ENCODE measurements at regions not wholly inside any gene's neighbourhood (a gene's known extent, or its start where the extent isn't known, plus 50 kb on each side); places are given as distances from the start of the nearest gene placed in this dataset.

DNA sequence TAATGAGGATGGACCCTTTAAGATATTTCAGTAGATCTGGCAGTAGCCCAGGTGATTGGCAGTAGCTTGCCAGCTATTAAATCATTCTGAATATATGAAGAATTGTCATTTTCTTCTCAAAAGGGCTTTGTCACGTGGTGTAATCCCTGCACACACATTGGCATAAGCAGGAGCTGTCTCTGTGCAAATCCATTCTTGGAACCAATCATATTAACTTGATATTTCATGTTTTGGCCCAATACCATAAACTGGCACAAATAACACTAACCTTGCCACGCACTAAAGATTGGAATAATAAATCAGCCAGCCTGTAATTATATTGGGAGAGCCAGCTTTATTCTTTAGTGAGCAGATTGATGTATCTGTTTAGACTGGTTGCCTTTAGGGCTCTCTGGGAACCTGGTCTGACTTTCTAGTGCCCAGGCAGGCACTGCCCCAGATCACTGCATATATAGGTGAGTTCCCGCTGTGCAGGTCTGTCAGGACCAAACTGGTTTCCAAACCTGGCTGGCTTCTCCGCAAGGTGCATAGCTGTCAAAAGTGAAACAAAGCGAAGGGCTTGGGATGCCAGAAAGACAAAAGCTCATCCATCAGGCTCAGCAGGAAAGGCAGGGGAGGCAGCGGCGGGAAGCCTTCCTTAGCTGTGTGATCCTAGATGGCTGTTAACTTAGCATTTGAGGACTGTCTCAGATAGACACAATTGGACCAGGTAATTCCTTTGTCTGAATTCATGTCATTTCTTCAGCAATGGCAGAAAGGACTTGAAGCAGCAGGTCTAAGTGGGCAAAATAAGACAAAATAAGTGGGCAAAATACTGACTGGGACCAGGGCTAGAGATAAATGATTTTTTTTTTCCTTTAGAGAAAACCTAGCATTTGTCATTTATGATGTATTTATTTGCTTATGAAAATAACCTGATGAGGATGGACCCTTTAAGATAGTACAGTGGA, 128.8 kb upstream of the DYRK2 start:
- peak; percentile 91 for DNase-seq (ENCODE audit: low spot score)
- in situ Hi-C loops (cut with HindIII; ENCODE audit: low sequenced_read_pairs): no loop called here

DNA sequence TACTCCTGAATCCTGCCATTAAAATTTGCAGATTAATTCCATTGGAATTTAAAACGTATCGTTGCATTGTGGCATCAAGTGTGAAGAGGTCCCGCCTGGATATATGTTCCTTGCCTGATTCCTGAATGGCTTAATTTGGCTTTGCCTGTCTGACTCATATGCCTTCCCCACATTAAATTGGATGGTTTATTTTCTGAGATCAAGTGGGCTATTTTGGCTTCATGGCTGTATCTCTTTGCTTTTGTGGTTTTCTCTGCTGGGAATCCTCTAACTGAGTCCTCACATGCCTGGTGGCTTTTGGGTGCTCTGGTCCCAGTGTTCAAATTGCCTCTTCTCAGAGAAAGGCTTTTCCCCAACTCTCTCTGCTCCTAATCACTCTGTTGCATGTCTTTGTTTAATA, 127.9 kb upstream of the DYRK2 start:
- DNase-seq (ENCODE audit: low spot score): no peak
- in situ Hi-C loops (cut with HindIII; ENCODE audit: low sequenced_read_pairs): no loop called here

DNA sequence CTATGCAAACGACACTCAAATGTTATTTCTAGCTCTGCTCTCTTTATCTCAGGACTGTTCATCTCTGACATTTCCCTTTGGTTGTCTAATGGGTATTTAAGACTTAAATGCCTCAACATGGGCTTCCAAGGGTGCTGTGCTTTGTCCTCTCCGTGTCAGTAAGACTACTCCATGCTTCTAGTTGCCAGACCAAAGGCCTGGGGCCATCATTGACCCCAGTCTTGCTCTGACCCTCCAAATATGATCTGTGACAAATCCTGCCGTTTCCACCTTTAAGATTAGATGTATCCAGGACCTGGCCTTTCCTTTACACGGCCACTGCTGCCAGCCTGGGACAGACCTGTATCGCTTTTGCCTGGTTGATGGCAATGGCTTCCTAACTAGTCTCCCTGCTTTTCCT, 126.3 kb upstream of the DYRK2 start:
- DNase-seq (ENCODE audit: low spot score): no peak
- in situ Hi-C loops (cut with HindIII; ENCODE audit: low sequenced_read_pairs): no loop called here

DNA sequence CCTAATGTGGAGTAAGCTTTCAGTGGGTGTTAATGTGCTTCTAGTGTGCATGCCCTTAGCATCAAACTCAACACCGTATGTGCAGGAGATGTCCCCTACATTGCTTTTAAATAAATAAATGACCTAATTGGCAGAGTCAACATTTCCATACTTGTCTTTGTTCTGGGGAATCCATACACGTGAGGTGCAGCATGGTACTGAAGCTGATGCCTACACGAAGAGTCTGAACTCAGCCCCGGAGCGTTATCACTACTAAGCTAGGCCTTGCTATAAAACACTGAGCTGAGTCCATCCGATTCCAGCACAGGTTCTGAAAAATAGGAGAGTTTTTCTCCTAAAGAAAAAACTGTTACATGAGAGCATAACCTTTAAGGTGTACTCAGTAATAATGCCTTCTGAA, 125.0 kb upstream of the DYRK2 start:
- in situ Hi-C loops (cut with HindIII; ENCODE audit: low sequenced_read_pairs): no loop called here
- DNase-seq (ENCODE audit: low spot score): no peak

DNA sequence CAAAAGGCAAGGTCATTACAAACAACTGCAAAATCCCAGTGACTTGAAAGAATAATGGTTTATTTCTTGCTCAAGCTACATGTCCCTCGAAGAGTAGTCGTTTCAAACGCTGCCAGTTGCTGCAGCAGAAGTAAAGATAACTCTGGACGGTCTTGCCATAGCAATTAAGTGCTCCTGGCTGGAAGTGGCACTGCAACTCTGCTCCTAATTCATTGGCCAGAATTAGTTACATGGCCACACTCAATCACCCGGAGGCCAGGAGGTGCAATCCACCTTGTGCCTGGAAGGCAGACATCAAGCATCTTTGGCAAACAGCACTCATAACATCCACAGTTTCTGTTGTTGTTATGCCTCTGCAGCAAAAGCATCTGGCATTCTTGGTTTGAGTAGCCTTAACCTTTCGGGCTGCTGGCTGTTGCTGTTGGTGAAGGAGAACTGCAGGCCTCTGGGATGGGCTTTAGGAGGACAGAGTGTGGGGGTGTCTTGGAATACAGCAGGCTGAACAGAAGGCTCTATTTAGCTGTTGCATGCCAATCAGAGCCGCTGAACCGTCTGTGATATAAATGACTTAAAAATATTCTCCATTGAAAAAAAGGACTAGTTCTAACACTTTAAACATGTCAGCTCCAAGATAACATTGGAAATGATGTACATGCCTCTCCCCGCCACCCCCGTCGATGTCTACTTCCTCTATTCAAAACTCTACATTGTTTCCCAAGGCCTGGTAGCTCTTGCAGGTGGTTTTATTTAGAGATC, 123.5 kb upstream of the DYRK2 start:
- DNase-seq (ENCODE audit: low spot score): no peak
- in situ Hi-C loops (cut with HindIII; ENCODE audit: low sequenced_read_pairs): no loop called here

DNA sequence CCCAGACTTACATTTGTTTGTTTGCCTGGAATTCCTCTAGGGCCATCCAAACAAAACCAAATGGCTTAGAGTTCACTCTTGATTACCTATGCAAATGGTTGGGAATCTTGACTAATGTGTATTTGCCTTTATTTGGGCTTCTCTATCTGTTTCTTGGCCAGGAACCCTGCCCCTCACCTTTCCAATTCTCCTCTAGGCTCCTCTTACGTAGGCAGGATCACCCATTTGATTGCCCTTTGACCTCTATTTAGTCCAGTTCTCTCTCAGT, 123.0 kb upstream of the DYRK2 start:
- no peak for DNase-seq (ENCODE audit: low spot score)
- in situ Hi-C loops (cut with HindIII; ENCODE audit: low sequenced_read_pairs): no loop called here

DNA sequence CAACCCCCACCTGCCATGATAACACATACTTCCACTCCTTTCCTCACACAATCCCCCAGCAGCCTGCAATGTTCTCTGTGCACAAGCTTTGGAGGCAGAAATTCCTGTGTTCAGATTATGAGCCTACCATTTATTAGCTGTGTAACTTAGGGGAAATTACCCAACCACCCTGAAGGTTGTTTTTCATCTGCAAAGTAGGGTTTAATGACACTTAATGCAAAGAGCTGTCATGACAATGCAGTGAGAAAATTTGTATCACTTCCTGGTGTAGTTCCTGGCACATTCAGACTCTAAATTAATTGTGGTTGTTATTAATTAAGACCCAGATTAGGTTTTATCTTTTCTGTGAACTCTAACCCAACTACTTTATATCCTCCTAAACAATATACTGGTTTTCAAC, 122.4 kb upstream of the DYRK2 start:
- in situ Hi-C loops (cut with HindIII; ENCODE audit: low sequenced_read_pairs): no loop called here
- DNase-seq (ENCODE audit: low spot score): no peak

DNA sequence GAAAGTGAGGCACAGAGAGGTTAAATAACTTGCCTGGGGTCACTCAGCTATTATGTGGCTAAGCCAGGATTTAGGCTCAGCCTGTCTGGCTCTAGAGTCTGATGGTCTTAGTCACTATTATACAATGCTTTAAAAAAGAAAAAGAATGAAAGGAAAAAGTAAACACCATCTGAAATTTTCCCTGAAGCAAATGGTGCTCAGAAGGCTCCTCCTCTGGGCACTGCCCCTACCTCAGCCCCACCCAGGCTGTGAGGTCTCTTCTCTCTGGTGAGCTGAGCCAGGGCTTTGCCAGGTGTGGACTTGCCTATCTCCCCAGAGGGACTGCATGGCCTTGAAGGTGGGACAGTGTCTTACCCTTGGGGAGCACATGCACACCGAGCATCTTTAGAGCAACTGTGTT, 117.5 kb upstream of the DYRK2 start:
- in situ Hi-C loops (cut with HindIII; ENCODE audit: low sequenced_read_pairs): no loop called here
- no peak for DNase-seq (ENCODE audit: low spot score)

DNA sequence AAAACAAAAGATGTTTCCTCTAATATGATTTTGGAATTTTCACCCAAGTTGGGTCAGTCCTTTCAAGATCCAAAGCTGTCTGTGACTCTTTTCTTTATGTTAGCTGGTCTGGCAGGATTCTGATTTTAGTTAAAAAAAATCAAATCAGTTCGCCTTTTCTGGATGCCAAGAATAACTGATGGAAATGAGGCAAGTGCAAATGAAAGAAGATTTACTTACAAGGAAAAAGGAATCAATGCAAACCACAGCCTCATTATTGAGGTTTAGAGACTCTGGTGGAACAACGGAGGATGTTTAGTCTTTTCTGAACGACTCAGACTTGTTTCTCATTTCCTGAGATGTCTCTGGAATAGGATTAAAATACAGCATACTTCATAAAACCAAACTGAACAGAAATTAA, 117.0 kb upstream of the DYRK2 start:
- no peak for DNase-seq (ENCODE audit: low spot score)

DNA sequence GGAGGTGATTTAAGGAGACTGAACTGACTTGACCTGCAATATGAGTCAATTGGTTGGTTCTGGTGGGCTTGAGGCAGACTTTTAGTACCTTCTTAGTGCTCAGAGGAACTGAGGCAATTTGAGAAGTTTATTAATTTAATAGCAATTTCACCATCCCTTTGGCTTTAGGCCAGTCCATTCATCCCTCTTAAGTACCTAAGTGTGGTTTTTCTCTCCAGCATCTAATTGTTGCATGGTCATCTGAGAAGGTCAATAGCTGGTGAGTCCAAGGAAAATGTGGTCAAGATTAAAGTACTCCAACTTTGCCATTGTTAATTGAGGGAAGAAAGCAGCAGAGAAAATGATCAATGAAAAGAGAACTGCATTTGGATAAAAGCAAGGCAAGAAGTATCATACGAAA, 115.4 kb upstream of the DYRK2 start:
- DNase-seq (ENCODE audit: low spot score): no peak
- in situ Hi-C loops (cut with HindIII; ENCODE audit: low sequenced_read_pairs): no loop called here

More for the DNA sequence above, 117.0 kb upstream of the DYRK2 start:
- in situ Hi-C loops (cut with HindIII; ENCODE audit: low sequenced_read_pairs): no loop called here

DNA sequence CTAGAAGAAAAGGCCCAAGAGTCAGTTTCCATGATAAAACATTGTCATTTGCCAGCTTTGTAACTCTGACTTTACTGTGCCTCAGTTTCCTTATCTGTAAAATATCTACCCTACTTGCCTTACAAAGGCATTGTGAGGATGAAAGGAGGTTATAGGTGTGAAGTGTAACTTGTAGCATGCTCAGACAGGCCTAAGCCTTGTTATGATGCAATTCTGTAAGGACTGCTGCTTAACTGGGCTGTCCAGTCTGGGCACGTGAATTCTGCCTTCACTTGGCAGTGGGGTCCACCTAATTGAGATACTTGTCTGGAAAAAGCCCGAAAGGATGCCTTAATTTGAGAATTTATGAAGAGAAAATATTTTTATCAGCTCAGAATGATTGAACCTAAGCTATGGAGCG, 114.5 kb upstream of the DYRK2 start:
- no peak for DNase-seq (ENCODE audit: low spot score)
- in situ Hi-C loops (cut with HindIII; ENCODE audit: low sequenced_read_pairs): no loop called here

DNA sequence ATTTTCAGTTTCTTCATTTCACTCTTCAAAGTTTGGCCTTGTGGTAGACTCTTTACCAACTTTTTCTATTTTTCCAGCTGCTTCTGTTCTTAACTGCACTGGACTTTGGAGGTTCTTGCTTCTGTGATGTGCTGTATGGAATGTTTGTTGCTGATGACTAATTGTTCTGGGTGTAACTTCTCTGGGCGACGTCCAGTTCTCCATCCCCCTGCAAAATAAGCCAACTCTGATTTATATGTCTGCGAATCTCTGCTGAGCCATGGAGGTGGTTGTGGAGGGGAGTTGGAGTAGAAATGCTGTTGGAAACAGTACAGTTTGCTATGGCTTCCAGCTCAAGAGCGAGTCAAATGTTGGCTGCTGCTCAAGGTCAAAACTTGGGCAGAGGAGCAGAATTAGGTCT, 113.9 kb upstream of the DYRK2 start:
- in situ Hi-C loops (cut with HindIII; ENCODE audit: low sequenced_read_pairs): no loop called here
- DNase-seq (ENCODE audit: low spot score): no peak

DNA sequence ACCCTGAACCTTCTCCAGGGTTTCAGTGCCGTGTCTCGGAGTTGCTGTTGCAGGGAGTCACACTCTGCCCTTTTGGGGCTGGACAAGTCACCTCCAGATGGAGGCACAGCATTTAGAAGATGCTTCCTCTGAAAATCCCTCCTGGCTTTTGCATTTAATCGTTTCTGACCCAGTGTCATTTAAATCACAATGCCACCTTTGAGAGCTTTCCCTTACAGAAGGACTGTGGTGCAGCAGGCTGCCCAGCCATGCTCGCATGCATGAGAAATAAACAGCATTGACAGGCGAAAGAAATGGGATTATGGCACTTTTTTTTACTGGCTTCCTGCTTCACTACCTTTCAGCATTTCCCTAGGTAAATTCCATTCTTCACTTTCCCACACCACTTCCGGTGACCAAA, 113.4 kb upstream of the DYRK2 start:
- in situ Hi-C loops (cut with HindIII; ENCODE audit: low sequenced_read_pairs): no loop called here

DNA sequence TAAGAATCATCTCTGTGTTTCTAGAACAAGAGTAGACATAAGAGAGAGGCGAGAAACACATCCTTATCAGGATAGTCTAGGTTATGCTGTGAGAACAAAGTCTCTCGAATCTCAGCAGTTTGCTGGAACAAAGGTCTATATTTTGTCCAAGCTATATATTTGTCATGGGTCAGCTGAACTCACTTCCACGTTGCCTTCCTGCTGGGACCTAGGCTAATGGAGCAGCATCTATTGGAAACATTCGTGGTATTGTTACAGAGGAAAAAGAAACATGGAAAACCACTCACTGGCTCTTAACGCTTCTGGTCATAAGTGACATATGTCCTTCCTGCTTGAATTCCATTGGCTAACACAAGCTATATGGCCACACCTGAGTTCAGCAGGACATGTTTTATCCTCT, 112.6 kb upstream of the DYRK2 start:
- in situ Hi-C loops (cut with HindIII; ENCODE audit: low sequenced_read_pairs): no loop called here
- no peak for DNase-seq (ENCODE audit: low spot score)

More for the DNA sequence above, 113.4 kb upstream of the DYRK2 start:
- no peak for DNase-seq (ENCODE audit: low spot score)

DNA sequence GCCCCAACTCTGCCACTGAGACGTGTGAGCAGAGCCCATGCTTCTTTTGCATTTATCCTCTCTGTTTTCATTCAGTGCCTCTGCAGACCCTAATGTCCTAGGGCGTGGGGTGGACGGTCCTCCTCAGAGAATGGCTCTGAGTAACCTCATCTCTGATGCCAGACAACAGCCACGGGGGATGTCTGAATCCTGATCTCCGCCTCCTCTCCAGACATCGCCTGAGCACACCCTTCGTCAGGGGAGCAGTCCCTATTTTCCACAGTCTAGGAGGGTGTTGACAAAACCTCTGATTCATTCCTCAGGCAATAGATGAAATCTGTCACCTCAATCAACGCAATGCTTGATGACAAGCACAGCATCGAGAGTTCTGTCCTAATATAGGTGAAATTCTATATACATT, 109.2 kb upstream of the DYRK2 start:
- in situ Hi-C loops (cut with HindIII; ENCODE audit: low sequenced_read_pairs): no loop called here
- DNase-seq (ENCODE audit: low spot score): no peak

DNA sequence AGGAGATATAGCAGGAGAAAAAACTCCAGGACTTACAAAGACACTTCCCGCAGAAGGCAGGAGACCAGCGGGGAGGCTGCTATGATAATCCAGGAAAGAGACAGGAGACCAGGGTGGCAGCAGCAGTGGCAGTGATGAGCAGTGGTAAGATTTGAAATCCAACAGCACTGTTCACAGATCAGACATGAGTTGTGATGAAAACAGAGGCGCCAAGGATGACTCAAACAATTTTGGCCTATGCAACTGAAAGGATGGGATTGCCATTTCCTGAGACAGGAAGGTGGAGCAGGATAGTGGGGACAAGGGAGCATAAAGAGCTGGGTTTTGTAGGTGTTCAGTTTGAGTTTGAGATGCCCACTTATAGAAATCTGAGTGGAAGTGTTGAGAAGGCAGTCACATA, 108.6 kb upstream of the DYRK2 start:
- in situ Hi-C loops (cut with HindIII; ENCODE audit: low sequenced_read_pairs): no loop called here

DNA sequence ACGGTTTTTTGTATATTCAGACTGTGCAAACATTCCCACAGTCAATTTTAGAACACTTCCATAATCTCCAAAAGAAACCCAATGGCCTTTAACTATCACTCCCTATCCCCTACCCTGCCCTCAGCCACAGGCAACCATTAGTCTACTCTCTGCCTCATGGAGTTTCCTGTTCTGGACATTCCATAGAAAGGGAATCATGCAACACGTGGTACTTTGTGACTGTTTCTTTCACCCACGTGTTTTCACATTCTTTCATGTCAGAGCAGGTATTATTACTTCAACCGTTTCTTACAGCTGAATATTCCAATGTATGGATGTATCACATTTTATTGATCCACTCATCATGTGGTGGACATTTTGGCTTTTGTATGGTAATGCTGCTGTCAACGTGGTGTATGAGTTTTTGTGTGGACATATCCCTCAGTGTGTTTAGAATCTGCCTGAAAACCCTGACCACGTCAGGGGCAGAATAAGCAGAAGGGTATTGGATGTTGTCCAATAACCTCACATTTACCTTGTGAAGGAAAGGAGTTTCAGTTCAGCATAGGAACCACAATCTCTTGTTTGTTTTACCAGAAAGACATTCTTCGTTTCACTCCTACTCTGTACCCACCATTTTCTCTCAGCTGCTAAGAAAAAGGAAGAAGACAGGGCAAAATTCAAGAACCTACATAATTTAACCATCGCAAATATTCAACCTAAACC, 107.5 kb upstream of the DYRK2 start:
- in situ Hi-C loops (cut with HindIII; ENCODE audit: low sequenced_read_pairs): no loop called here

More for the DNA sequence above, 108.6 kb upstream of the DYRK2 start:
- no peak for DNase-seq (ENCODE audit: low spot score)

DNA sequence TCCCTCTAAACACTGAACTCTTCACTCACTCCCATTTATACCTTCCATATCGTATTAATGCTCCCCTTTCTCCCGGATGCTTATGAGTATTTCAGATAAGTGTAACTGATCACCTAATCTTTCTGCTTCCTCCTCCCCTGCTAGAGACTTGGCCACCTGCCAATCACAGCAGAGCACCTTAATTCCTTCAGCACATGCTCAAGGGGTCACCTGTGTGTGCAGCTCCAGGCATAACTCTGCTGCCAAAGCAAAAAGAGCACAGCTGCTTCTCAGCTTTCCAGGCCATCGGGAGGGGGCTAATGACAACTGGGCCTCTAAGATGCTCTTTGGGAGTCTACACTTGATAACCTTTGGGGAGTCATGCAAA, 106.9 kb upstream of the DYRK2 start:
- no peak for DNase-seq (ENCODE audit: low spot score)
- in situ Hi-C loops (cut with HindIII; ENCODE audit: low sequenced_read_pairs): no loop called here

More for the DNA sequence above, 107.5 kb upstream of the DYRK2 start:
- no peak for DNase-seq (ENCODE audit: low spot score)

DNA sequence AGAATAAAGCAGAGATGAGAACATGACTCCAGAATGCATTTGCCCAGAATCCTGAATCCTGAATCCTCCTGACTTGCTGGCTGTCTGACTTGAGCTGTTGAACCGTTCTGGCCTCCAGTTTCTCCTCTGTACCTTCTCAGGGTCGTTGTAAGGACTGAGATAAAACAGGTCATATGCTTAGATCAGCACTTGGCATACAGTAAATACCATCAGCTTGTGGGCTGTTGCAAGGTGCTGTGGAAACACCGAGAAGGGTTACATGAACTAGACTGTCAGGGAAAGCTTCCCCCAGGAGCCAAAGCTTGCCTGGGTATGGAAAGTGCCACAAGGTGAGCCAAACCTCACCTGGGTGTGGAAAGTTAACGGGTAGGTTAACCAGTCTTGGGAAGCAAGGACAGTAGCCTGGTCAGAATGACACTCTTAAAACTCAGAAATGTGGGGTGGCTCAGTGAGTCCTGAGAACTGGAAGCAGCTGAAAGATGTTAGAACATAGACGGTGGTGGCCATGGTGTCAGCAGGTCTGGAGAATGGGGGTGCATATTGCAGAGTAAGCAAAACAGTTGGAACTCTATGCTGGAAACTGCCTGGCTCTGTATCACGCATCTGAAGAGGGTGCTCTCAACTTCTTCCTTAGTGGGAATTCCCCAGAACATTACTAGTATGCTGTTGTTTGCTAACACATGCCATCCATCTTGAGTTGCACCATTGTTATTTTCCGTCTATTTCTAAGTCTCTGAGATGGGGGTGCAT, 105.3 kb upstream of the DYRK2 start:
- no peak for DNase-seq (ENCODE audit: low spot score)
- in situ Hi-C loops (cut with HindIII; ENCODE audit: low sequenced_read_pairs): no loop called here

DNA sequence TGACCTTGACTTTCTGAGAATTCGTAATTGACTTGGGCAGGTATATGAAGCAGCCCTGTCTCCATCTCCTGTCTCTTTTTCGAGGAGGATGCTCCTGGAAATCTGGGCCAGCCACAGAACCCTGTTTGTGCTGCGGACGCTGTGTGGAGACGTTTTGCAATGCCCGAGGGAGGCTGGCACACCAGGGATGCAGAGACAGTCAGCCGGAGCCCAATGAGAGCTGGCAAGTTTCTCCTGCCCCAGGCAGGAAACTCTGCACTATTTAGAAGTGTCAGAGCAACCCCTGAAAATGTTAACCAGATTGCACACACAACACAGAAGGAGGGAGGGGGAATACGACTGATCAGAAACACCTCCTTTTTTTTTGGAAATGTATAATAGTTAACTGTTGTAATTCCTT, 103.2 kb upstream of the DYRK2 start:
- no peak for DNase-seq (ENCODE audit: low spot score)
- in situ Hi-C loops (cut with HindIII; ENCODE audit: low sequenced_read_pairs): no loop called here
